Vagina (tissue), 2 donors: ENCODE measurements at regions not wholly inside any gene's neighbourhood (a gene's known extent, or its start where the extent isn't known, plus 50 kb on each side); places are given as distances from the start of the nearest gene placed in this dataset.

Experiments used
- DNase-seq, 2 donors: peaks; one replicate each; pipeline ENCODE4 v3.0.0-alpha.2; 2017; ENCODE audit errors: extremely low spot score in 2 of 2
- H3K27ac ChIP-seq: fragments of 200-600 bp; sonication (generic); one replicate; pipeline ENCODE4 v1.5.1; 2019
- H3K27me3 ChIP-seq: fragments of 200-600 bp; sonication (generic); one replicate; pipeline ENCODE4 v1.5.1; 2019
- H3K36me3 ChIP-seq, 2 donors: fragments of 200-600 bp; sonication (generic); one replicate each; pipeline ENCODE4 v1.5.1; 2017 to 2019
- H3K4me1 ChIP-seq: fragments of 200-600 bp; sonication (generic); one replicate; pipeline ENCODE4 v1.5.1; 2019
- H3K4me3 ChIP-seq, 2 donors: fragments of 200-600 bp; sonication (generic); 1 replicate in 1 of 2; 2 replicates in 1 of 2; pipeline ENCODE4 v1.5.1; 2016 to 2019
- H3K9me3 ChIP-seq: fragments of 200-600 bp; sonication (generic); one replicate; pipeline ENCODE4 v1.5.1; 2019
- POLR2A ChIP-seq, 2 donors: fragments of 450-650 bp; IDR thresholded peaks; one replicate each; pipeline ENCODE4 v1.6.1; 2017; ENCODE audit warnings: antibody characterized with exemption in 2 of 2, mild to moderate bottlenecking in 2 of 2, moderate library complexity in 2 of 2
- POLR2AphosphoS5 ChIP-seq, 2 donors: sonication (generic); formaldehyde crosslinking; IDR thresholded peaks; one replicate each; pipeline ENCODE4 v1.9.0; 2017; ENCODE audit warnings: antibody characterized with exemption in 2 of 2, mild to moderate bottlenecking in 2 of 2, low read depth in 1 of 2; ENCODE audit not compliant: insufficient read depth in 1 of 2
- intact Hi-C: fragments of 100-400 bp; cut with DNase I; formaldehyde crosslinking; loops from one replicate; pipeline ENCODE4 v1.15.1; 2023
- TF ChIP-seq, protein P1 (sequence below), 3 experiments: fragments of 450-650 bp in 2 of 3; fragments of 200-600 bp in 1 of 3; sonication (generic) in 1 of 3; IDR thresholded peaks; one replicate each; pipeline ENCODE4 v1.5.1; 2017 to 2019; ENCODE audit warnings: antibody characterized with exemption in 3 of 3, mild to moderate bottlenecking in 2 of 3, moderate library complexity in 2 of 3

DNA sequence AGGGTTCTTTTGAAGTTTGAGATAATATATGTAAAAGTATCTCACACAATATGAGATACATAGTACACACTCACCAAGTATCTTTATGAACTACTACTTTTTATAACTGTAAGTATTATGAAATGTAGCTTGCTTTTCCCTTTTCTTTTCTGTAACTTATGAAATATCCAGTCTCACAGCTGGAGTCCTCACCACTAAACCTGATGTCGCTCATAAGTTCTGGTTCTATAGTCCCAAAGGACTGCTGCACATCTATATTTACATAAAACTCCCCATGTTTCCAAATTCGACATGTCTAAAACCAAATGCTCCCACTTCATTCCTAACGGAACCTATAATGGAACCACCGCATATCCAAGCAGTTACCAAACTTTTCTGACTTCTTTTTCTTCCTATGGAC lies 186.5 kb upstream of the SLC7A11 start:
- Histone ChIP-seq H3K36me3 (no peaks in the 10 kb centered on the region), H3K4me1 (no peaks in the 10 kb centered on the region), H3K27ac (no peak overlapping the region), H3K4me3 (no peak overlapping the region), H3K27me3 (no peaks in the 10 kb centered on the region), H3K9me3 (no peaks in the 10 kb centered on the region)
- TF ChIP-seq POLR2AphosphoS5 (IDR thresholded peaks at IDR 0.05; ENCODE audit: insufficient read depth in 1 of 2, low read depth in 1 of 2) (no peak), POLR2A (IDR thresholded peaks at IDR 0.05) (no peak)
- TF ChIP-seq, protein P1, sequence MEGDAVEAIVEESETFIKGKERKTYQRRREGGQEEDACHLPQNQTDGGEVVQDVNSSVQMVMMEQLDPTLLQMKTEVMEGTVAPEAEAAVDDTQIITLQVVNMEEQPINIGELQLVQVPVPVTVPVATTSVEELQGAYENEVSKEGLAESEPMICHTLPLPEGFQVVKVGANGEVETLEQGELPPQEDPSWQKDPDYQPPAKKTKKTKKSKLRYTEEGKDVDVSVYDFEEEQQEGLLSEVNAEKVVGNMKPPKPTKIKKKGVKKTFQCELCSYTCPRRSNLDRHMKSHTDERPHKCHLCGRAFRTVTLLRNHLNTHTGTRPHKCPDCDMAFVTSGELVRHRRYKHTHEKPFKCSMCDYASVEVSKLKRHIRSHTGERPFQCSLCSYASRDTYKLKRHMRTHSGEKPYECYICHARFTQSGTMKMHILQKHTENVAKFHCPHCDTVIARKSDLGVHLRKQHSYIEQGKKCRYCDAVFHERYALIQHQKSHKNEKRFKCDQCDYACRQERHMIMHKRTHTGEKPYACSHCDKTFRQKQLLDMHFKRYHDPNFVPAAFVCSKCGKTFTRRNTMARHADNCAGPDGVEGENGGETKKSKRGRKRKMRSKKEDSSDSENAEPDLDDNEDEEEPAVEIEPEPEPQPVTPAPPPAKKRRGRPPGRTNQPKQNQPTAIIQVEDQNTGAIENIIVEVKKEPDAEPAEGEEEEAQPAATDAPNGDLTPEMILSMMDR (IDR thresholded peaks at IDR 0.05): no peak
- intact Hi-C loops: loop anchor here (10.0 kb wide), 1 partner anchor 56 kb away; no protein-coding TSS in a partner anchor
- no peak for DNase-seq

DNA sequence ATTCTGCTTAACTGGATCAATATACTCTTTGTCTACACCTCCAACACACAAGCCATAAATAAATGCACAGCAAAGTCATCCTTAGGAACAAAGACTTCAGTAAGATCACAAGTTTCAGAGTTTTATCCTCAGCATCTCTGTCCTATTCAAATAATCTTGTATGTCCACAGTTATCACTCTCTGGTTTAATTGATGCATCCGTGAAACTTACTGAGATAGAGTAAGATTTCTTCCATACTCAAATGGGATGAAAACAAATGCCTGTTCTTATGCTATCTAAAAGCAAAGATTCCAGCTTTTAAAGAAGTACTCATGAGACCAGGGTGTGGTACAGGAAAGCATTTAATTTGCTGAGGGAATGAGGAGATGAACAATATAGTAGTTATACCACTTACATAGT lies 184.6 kb upstream of the SLC7A11 start:
- no peaks in the 10 kb centered on the region for H3K27me3 ChIP-seq
- TF ChIP-seq POLR2AphosphoS5 (IDR thresholded peaks at IDR 0.05; ENCODE audit: insufficient read depth in 1 of 2, low read depth in 1 of 2) (no peak), POLR2A (IDR thresholded peaks at IDR 0.05) (no peak)
- TF ChIP-seq, protein P1 (IDR thresholded peaks at IDR 0.05): no peak
- H3K9me3 ChIP-seq: no peaks in the 10 kb centered on the region
- H3K4me1 ChIP-seq: no peaks in the 10 kb centered on the region
- no peak overlapping the region for H3K4me3 ChIP-seq
- H3K27ac ChIP-seq: no peak overlapping the region
- intact Hi-C loops: loop anchor here (10.0 kb wide), 1 partner anchor 58 kb away; no protein-coding TSS in a partner anchor
- no peaks in the 10 kb centered on the region for H3K36me3 ChIP-seq
- DNase-seq: no peak

DNA sequence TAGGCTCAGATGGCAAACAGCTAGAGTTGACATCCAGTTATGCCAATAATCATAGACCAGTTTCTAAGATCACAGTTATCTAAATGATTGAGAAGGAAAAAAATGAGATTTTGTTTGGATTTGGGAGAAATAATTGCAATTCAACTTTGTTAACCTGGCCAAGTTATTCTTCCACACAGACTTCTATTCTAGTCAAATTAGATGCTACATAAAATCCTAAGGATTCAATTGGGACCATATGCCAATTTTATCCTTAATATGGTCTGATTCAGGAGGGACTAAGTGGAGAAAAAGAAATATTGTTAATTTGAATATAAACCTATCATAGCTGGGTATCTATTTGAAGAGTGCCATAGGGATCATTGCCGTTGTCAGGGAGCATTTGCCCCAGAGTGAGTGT lies 178.3 kb upstream of the SLC7A11 start:
- no peaks in the 10 kb centered on the region for H3K27me3 ChIP-seq
- no peaks in the 10 kb centered on the region for H3K4me1 ChIP-seq
- no peak for DNase-seq
- H3K9me3 ChIP-seq: no peaks in the 10 kb centered on the region
- H3K27ac ChIP-seq: no peak overlapping the region
- TF ChIP-seq POLR2A (IDR thresholded peaks at IDR 0.05) (no peak), POLR2AphosphoS5 (IDR thresholded peaks at IDR 0.05; ENCODE audit: insufficient read depth in 1 of 2, low read depth in 1 of 2) (no peak)
- TF ChIP-seq, protein P1 (IDR thresholded peaks at IDR 0.05): no peak
- H3K36me3 ChIP-seq: no peaks in the 10 kb centered on the region
- H3K4me3 ChIP-seq: no peak overlapping the region
- intact Hi-C loops: loop anchor here (10.0 kb wide), 1 partner anchor 64 kb away; no protein-coding TSS in a partner anchor

DNA sequence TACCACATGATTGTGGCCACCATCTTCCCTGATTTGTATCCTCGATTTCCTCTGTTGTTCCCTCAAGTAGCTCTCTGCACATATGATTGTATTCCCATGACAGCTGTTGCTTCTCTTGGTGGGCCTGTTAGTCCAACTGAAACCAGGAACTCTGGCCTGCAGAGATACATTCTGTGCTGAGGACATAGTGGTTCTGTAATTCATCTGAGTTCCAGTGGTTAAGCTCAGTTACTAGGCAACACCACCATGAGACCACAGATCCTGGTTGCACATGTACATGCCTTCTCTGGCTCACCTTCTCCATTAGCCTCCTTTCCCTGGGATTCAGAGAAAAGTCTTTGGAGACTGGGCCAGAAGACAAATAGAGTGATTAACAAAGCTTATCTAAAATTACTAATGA lies 172.1 kb upstream of the SLC7A11 start:
- no peak for DNase-seq
- H3K4me1 ChIP-seq: no peaks in the 10 kb centered on the region
- no peaks in the 10 kb centered on the region for H3K27me3 ChIP-seq
- TF ChIP-seq POLR2A (IDR thresholded peaks at IDR 0.05) (no peak), POLR2AphosphoS5 (IDR thresholded peaks at IDR 0.05; ENCODE audit: insufficient read depth in 1 of 2, low read depth in 1 of 2) (no peak)
- TF ChIP-seq, protein P1 (IDR thresholded peaks at IDR 0.05): no peak
- intact Hi-C loops: no loop called here
- H3K36me3 ChIP-seq: no peaks in the 10 kb centered on the region
- H3K27ac ChIP-seq: no peak overlapping the region
- H3K9me3 ChIP-seq: no peaks in the 10 kb centered on the region
- H3K4me3 ChIP-seq: no peak overlapping the region

DNA sequence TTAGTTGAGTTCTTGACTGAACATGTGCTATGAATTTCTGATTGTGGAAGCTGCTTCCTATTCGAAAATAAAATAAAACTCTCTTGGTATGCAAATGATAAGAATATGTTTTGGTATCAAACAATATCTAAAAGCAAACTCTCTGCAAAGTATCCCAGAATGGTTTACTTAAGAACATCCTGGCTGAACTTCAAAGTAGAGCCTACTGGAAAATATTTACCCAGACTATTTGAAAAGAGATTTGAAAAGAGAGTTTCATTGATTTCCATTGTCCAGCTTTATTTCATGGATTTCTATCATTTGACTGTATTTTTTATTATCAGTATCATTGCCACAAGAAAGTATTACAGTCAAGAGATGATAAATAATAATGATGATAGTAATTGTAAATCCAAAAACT lies 171.1 kb upstream of the SLC7A11 start:
- intact Hi-C loops: no loop called here
- H3K36me3 ChIP-seq: no peaks in the 10 kb centered on the region
- DNase-seq: no peak
- H3K27me3 ChIP-seq: no peaks in the 10 kb centered on the region
- H3K4me1 ChIP-seq: no peaks in the 10 kb centered on the region
- H3K27ac ChIP-seq: no peak overlapping the region
- H3K4me3 ChIP-seq: no peak overlapping the region
- TF ChIP-seq, protein P1 (IDR thresholded peaks at IDR 0.05): no peak
- TF ChIP-seq POLR2AphosphoS5 (IDR thresholded peaks at IDR 0.05; ENCODE audit: insufficient read depth in 1 of 2, low read depth in 1 of 2) (no peak), POLR2A (IDR thresholded peaks at IDR 0.05) (no peak)
- H3K9me3 ChIP-seq: no peaks in the 10 kb centered on the region
